SK-N-SH (cell line): ENCODE measurements at regions not wholly inside any gene's neighbourhood (a gene's known extent, or its start where the extent isn't known, plus 50 kb on each side); places are given as distances from the start of the nearest gene placed in this dataset.

Experiments used
- EZH2phosphoT487 ChIP-seq: fragments of 200-600 bp; sonication (generic); IDR thresholded peaks from 2 replicates; pipeline ENCODE4 v1.6.1; 2017; ENCODE audit warnings: low read depth, mixed run types, mild to moderate bottlenecking, antibody characterized with exemption, moderate library complexity, borderline replicate concordance
- GATA2 ChIP-seq: sonication (generic); formaldehyde crosslinking; IDR thresholded peaks from 2 replicates; pipeline ENCODE4 v1.5.0; 2020; ENCODE audit warnings: mild to moderate bottlenecking, missing genetic modification reagents
- PBX3 ChIP-seq: IDR thresholded peaks from 2 replicates; pipeline ENCODE4; 2012
- POLR2AphosphoS5 ChIP-seq: IDR thresholded peaks from 2 replicates; pipeline ENCODE4 v1.6.1; 2012; ENCODE audit warnings: low read depth, low read length
- TEAD4 ChIP-seq: IDR thresholded peaks from 2 replicates; pipeline ENCODE4 v1.4.0; 2012; ENCODE audit warnings: mild to moderate bottlenecking, borderline replicate concordance; ENCODE audit not compliant: insufficient read depth

GRCh38 chr3:21059404-21059803, 691.6 kb downstream of the ZNF385D start:
- TF ChIP-seq GATA2 (CRISPR knock-in tag) (no peak), TEAD4 (no peak), PBX3 (no peak), EZH2phosphoT487 (no peak), POLR2AphosphoS5 (no peak)
